ENCODE measurements at regions not wholly inside any gene's neighbourhood (a gene's known extent, or its start where the extent isn't known, plus 50 kb on each side); places are given as distances from the start of the nearest gene placed in this dataset.
"Not testable (repeated sequence)": the region's sequence is repeated elsewhere in the genome, so short reads cannot be mapped to it uniquely, and the experiment has no call there.

DNA sequence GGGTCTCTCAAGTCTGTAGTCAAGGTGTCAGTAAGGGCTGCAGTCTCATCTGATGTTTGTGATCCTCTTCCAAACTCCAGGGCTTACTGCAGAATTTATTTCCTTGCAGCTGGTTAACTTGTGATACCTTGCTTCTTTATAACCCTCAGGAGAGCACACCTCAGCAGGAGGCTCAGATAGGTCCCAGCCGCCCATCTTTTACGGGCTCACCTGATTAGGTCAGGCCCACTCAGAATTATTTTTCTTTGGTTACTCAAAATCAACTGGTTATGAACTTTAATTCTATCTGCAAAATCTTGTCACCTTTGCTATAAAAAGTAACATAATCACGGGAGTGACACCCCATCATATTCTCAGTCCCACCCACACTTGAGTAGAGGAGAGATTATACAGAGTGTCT is 99.9 kb upstream of the BEND4 start:
- Histone ChIP-seq H3K23ac (ENCODE audit: low read length) (no peak overlapping the region), H3K4me2 (ENCODE audit: low read length) (no peak overlapping the region), H4K91ac (ENCODE audit: low read depth, low read length) (no peak overlapping the region), H3K27ac (ENCODE audit: low read depth, low read length) (no peak overlapping the region), H3K9ac (ENCODE audit: low read length) (no peak overlapping the region), H3K14ac (ENCODE audit: low read length) (no peak overlapping the region), H3K27me3 (ENCODE audit: insufficient read depth, low read length) (no peaks in the 10 kb centered on the region), H4K12ac (ENCODE audit: low read depth, low read length) (no peak overlapping the region), H3K4ac (ENCODE audit: low read depth, low read length) (no peak overlapping the region), H4K8ac (ENCODE audit: low read depth, low read length) (no peak overlapping the region), H2AK5ac (ENCODE audit: low read length) (no peak overlapping the region), H3K36me3 (ENCODE audit: control insufficient read depth in 1 of 2, insufficient read depth in 2 of 2, low read length in 2 of 2) (no peaks in the 10 kb centered on the region), H3K18ac (ENCODE audit: low read length) (no peak overlapping the region), H2AFZ (ENCODE audit: insufficient read depth, low read length, poor library complexity) (no peak overlapping the region), H2BK12ac (ENCODE audit: low read length) (no peak overlapping the region), H3K4me1 (ENCODE audit: control insufficient read depth in 1 of 2, insufficient read depth in 2 of 2, low read length in 2 of 2) (no peaks in the 10 kb centered on the region), H3K79me1 (ENCODE audit: low read length) (no peaks in the 10 kb centered on the region), H3K4me3 (ENCODE audit: low read depth, low read length) (no peak overlapping the region), H2BK120ac (ENCODE audit: insufficient read depth, low read length, poor library complexity) (no peak overlapping the region), H3K79me2 (ENCODE audit: control insufficient read depth, insufficient read depth, low read length, poor library complexity) (no peaks in the 10 kb centered on the region), H2BK5ac (ENCODE audit: low read depth, low read length, poor library complexity) (no peak overlapping the region), H3K9me3 (ENCODE audit: insufficient read depth, low read depth, low read length) (no peaks in the 10 kb centered on the region)
- WGBS (ENCODE audit: extremely low coverage, insufficient coverage, insufficient read length): no CpG with 5 or more reads among the region's 3 CpGs
- DNase-seq: no peak

DNA sequence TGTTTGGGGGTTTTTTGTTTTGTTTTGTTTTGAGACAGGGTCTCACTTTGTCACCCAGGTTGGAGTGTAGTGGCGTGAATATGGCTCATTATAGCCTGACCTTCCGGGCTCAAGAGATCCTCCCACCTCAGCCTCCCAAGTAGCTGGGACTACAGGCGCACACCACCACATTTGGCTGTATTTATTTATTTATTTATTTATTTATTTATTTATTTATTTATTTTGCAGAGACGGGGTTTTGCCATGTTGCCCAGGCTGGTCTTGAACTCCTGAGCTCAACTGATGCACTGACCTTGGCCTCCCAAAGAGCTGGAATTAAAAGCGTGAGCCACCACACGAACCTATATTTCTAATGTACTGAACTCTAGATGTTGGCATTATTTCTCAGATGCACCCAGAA is 105.2 kb upstream of the BEND4 start:
- H2BK12ac ChIP-seq (ENCODE audit: low read length); H3K79me1 ChIP-seq (ENCODE audit: low read length); H3K18ac ChIP-seq (ENCODE audit: low read length); H3K9ac ChIP-seq (ENCODE audit: low read length); H2BK5ac ChIP-seq (ENCODE audit: low read depth, low read length, poor library complexity); H3K4me3 ChIP-seq (ENCODE audit: low read depth, low read length); H3K79me2 ChIP-seq (ENCODE audit: control insufficient read depth, insufficient read depth, low read length, poor library complexity); H2BK120ac ChIP-seq (ENCODE audit: insufficient read depth, low read length, poor library complexity); H3K9me3 ChIP-seq (ENCODE audit: insufficient read depth, low read depth, low read length); H2AFZ ChIP-seq (ENCODE audit: insufficient read depth, low read length, poor library complexity); H4K12ac ChIP-seq (ENCODE audit: low read depth, low read length); H3K4ac ChIP-seq (ENCODE audit: low read depth, low read length); H4K91ac ChIP-seq (ENCODE audit: low read depth, low read length); H2AK5ac ChIP-seq (ENCODE audit: low read length); H3K14ac ChIP-seq (ENCODE audit: low read length); H3K27me3 ChIP-seq (ENCODE audit: insufficient read depth, low read length); H3K4me2 ChIP-seq (ENCODE audit: low read length); H3K23ac ChIP-seq (ENCODE audit: low read length); DNase-seq; H3K4me1 ChIP-seq (ENCODE audit: control insufficient read depth in 1 of 2, insufficient read depth in 2 of 2, low read length in 2 of 2); H4K8ac ChIP-seq (ENCODE audit: low read depth, low read length); H3K36me3 ChIP-seq (ENCODE audit: control insufficient read depth in 1 of 2, insufficient read depth in 2 of 2, low read length in 2 of 2); H3K27ac ChIP-seq (ENCODE audit: low read depth, low read length): not testable (repeated sequence)
- WGBS (ENCODE audit: extremely low coverage, insufficient coverage, insufficient read length): no CpG with 5 or more reads among the region's 6 CpGs

DNA sequence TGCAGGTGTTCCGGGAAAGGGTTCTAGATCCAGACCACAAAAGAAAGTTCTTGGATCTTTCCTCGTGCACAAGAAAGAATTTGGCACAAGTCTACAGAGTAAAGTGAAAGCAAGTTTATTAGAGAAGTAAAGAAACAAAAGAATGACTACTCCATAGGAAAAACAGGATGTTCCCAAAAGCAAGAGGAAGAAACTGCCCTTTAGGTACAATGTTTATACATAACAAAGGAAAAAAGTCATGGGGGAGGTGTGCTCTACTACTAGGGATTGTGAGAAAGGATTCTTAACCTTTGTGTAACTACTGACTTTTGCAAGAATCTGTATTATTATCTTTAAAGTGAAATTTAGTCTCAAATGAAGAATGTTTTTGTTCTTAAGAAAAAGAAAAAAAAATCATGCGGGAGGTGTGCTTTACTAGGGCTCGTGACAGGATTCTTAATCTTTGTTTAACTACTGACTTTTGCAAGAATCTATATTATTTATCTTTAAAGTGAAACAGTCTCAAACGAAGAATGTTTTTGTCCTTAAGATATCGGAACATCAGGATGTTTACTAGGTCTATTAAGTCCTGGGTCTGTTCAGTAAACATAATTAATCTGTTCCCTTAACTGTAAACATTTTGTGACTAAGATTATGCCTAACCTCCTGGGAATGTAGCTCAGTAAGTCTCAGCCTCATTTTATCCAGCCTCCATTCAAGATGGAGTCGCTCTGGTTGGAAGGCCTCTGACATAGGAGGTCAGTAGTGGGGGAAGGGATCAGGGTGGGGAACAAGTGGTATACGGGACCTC is 110.4 kb upstream of the BEND4 start:
- H3K27me3 ChIP-seq (ENCODE audit: insufficient read depth, low read length): no peaks in the 10 kb centered on the region
- DNase-seq: no peak
- no peak overlapping the region for H3K18ac ChIP-seq (ENCODE audit: low read length)
- no peaks in the 10 kb centered on the region for H3K36me3 ChIP-seq (ENCODE audit: control insufficient read depth in 1 of 2, insufficient read depth in 2 of 2, low read length in 2 of 2)
- H4K8ac ChIP-seq (ENCODE audit: low read depth, low read length): no peak overlapping the region
- H2AK5ac ChIP-seq (ENCODE audit: low read length): no peak overlapping the region
- no peak overlapping the region for H3K27ac ChIP-seq (ENCODE audit: low read depth, low read length)
- no peak overlapping the region for H4K91ac ChIP-seq (ENCODE audit: low read depth, low read length)
- H3K9me3 ChIP-seq (ENCODE audit: insufficient read depth, low read depth, low read length): peaks cover 4% of the 10 kb centered on the region
- no peak overlapping the region for H4K12ac ChIP-seq (ENCODE audit: low read depth, low read length)
- H3K4me1 ChIP-seq (ENCODE audit: control insufficient read depth in 1 of 2, insufficient read depth in 2 of 2, low read length in 2 of 2): no peaks in the 10 kb centered on the region
- H2BK5ac ChIP-seq (ENCODE audit: low read depth, low read length, poor library complexity): no peak overlapping the region
- H3K14ac ChIP-seq (ENCODE audit: low read length): no peak overlapping the region
- no peaks in the 10 kb centered on the region for H3K79me2 ChIP-seq (ENCODE audit: control insufficient read depth, insufficient read depth, low read length, poor library complexity)
- H3K4me3 ChIP-seq (ENCODE audit: low read depth, low read length): no peak overlapping the region
- no peak overlapping the region for H3K4ac ChIP-seq (ENCODE audit: low read depth, low read length)
- no peak overlapping the region for H3K4me2 ChIP-seq (ENCODE audit: low read length)
- H3K9ac ChIP-seq (ENCODE audit: low read length): no peak overlapping the region
- no peak overlapping the region for H3K23ac ChIP-seq (ENCODE audit: low read length)
- no peak overlapping the region for H2BK12ac ChIP-seq (ENCODE audit: low read length)
- no peak overlapping the region for H2AFZ ChIP-seq (ENCODE audit: insufficient read depth, low read length, poor library complexity)
- no peak overlapping the region for H2BK120ac ChIP-seq (ENCODE audit: insufficient read depth, low read length, poor library complexity)
- no CpG with 5 or more reads among the region's 8 CpGs for WGBS (ENCODE audit: extremely low coverage, insufficient coverage, insufficient read length)
- H3K79me1 ChIP-seq (ENCODE audit: low read length): no peaks in the 10 kb centered on the region

DNA sequence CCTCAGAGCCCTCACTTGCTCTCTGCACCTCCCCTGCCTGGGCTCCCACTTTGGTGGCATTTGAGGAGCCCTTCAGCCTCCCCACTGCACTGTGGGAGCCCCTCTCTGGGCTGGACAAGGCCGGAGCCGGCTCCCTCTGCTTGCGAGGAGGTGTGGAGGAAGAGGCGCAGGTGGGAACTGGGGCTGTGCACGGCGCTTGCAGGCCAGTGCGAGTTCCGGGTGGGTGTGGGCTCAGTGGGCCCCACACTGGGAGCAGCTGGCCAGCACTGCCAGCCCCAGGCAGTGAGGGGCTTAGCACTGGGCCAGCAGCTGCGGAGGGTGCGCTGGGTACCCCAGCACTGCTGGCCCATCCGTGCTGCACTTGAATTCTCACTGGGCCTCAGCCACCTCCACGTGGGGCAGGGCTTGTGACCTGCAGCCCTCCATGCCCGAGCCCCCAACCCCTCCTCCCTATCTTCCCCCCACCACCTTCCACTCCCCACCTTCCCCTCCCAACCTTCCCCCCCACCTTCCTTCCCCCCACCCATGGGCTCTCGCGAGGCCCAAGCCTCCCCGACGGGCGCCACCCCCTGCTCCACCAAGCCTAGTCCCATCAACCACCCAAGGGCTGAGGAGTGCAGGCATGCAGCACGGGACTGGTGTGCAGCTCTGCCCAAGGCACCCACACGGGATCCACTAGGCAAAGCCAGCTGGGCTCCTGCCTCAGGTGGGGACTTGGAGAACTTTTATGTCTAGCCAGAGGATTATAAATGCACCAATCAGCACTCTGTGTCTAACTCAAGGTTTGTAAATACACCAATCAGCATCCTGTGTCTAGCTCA is 113.5 kb upstream of the BEND4 start:
- Histone ChIP-seq H2BK120ac (ENCODE audit: insufficient read depth, low read length, poor library complexity) (no peak overlapping the region), H3K23ac (ENCODE audit: low read length) (no peak overlapping the region), H2AFZ (ENCODE audit: insufficient read depth, low read length, poor library complexity) (no peak overlapping the region), H3K14ac (ENCODE audit: low read length) (no peak overlapping the region), H3K27me3 (ENCODE audit: insufficient read depth, low read length) (no peaks in the 10 kb centered on the region), H4K8ac (ENCODE audit: low read depth, low read length) (no peak overlapping the region), H3K36me3 (ENCODE audit: control insufficient read depth in 1 of 2, insufficient read depth in 2 of 2, low read length in 2 of 2) (no peaks in the 10 kb centered on the region), H2AK5ac (ENCODE audit: low read length) (no peak overlapping the region), H3K4me1 (ENCODE audit: control insufficient read depth in 1 of 2, insufficient read depth in 2 of 2, low read length in 2 of 2) (no peaks in the 10 kb centered on the region), H3K9me3 (ENCODE audit: insufficient read depth, low read depth, low read length) (peaks cover 4% of the 10 kb centered on the region), H3K27ac (ENCODE audit: low read depth, low read length) (no peak overlapping the region), H3K18ac (ENCODE audit: low read length) (no peak overlapping the region), H4K91ac (ENCODE audit: low read depth, low read length) (no peak overlapping the region), H2BK5ac (ENCODE audit: low read depth, low read length, poor library complexity) (no peak overlapping the region), H2BK12ac (ENCODE audit: low read length) (no peak overlapping the region), H3K4me3 (ENCODE audit: low read depth, low read length) (no peak overlapping the region), H3K9ac (ENCODE audit: low read length) (no peak overlapping the region), H3K79me1 (ENCODE audit: low read length) (no peaks in the 10 kb centered on the region), H3K79me2 (ENCODE audit: control insufficient read depth, insufficient read depth, low read length, poor library complexity) (no peaks in the 10 kb centered on the region), H4K12ac (ENCODE audit: low read depth, low read length) (no peak overlapping the region), H3K4me2 (ENCODE audit: low read length) (no peak overlapping the region), H3K4ac (ENCODE audit: low read depth, low read length) (no peak overlapping the region)
- DNase-seq: no peak
- WGBS (ENCODE audit: extremely low coverage, insufficient coverage, insufficient read length): no CpG with 5 or more reads among the region's 20 CpGs
